ENCODE measurements at regions not wholly inside any gene's neighbourhood (a gene's known extent, or its start where the extent isn't known, plus 50 kb on each side); places are given as distances from the start of the nearest gene placed in this dataset.

DNA sequence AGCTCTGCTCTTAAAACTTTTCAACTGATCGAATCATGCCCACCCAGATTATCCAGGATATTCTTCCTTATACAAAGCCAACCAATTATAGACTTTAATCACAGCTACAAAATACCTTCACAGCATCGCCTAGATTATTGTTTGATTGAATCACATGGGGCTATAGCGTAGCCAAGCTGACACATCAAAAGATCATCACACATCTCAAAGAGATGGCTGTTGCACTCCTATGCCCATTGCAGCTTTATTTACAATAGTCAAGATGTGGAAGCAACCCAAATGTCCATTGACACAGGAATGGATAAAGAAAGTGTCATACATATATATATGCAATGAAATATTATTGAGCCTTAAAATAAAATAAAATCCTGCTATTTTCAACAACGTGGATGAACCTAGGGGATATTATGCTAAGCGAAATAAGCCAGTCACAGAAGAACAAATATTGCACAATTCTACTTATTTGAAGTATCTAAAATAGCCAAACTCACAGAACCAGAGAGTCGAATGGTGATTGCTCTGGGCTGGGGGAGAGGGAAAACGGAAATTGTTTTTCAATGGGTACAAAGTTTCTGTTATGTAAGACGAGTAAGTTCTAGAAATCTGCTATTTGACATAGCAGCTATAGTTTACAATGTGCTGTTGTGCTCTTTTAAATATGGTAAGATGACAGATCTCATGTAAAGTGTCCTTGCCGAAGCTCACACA is 60.9 kb upstream of the ERCC4 start:
- TF ChIP-seq CTCF (conservative IDR thresholded peaks at IDR 0.05) (no peak), ZFX (IDR thresholded peaks at IDR 0.05) (no peak)
